Amniotic stem cell (primary cell): ENCODE measurements at regions not wholly inside any gene's neighbourhood (a gene's known extent, or its start where the extent isn't known, plus 50 kb on each side); places are given as distances from the start of the nearest gene placed in this dataset.
"Not testable (repeated sequence)": the region's sequence is repeated elsewhere in the genome, so short reads cannot be mapped to it uniquely, and the experiment has no call there.

Source experiments
- DNase-seq: peaks from one replicate; lab custom pipeline; 2025; lab: John Stamatoyannopoulos, UW

DNA sequence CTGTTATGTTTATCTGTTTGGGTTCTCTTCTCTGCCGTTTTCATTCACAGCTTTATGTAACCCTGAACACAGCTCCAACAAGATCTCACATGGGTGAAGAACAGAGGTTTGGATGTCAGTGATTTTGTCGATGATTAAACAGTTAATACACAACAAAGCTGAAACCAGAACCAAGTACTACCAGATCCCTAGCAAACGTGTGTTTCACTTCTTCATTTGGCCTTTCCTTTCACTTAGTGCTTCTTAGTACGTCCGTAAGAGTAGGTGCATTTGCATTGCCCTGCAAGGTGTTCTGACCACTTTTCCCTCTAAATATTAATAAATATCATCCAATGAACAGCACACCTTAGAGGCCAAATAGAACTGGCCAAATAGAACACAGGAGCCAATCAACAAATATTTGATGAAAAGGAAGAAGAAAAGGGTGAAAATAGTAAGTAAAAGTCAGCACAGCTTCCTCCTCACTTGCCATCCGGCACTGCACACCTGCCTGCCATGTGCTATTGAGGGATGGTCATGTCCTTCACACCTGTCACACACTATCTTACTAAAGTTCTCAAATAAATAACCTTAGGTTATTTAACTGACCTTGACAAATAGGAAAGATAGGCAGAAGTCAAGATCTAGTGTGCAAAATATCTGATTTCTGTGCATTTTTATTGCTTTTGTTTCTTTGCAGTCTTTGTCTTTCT, 252.6 kb upstream of the ANKRD30A start:
- no peak for DNase-seq

GRCh38 chr10:36840788-36841187, 284.6 kb upstream of the ANKRD30A start:
- DNase-seq: no peak

DNA sequence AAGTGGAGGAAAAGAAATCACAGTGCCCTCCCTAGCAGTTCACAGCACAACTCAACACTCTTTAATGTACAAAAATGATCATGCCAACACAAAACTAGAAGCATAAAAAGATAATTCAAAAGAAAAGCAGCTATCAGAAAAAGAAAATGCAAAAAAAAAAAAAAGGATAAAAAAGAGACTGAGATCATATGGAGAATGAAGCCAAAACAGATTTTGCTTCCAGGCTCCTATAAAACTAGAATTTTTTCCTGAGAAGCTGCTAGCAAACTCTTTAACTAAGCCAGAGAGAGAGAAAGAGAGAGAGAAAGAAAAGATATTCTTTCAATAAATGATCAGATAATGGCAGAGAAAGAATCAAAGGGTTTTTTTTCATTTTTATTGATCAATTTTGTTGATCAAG, 288.0 kb upstream of the ANKRD30A start:
- DNase-seq: no peak

DNA sequence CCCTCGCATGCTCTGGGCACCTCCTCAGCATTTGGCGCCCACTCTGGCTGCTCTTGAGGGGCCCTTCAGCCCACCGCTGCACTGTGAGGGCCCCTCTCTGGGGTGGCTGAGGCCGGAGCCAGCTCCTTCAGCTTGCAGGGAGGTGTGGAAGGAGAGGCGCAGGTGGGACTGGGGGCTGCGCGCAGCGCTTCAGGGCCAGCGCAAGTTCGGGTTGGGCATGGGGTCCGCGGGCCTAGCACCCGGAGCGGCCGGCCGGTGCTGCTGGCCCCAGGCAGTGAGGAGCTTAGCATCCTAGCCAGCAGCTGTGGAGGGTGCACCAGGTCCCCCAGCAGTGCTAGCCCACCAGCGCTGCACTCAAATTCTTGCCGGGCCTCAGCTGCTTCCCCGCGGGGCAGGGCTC, 305.6 kb upstream of the ANKRD30A start:
- DNase-seq: no peak

- DNase-seq: no peak
Observed at GRCh38 chr10:36817898-36818297, 307.5 kb upstream of the ANKRD30A start.

GRCh38 chr10:36808625-36809362, 316.6 kb upstream of the ANKRD30A start:
- DNase-seq: no peak

DNA sequence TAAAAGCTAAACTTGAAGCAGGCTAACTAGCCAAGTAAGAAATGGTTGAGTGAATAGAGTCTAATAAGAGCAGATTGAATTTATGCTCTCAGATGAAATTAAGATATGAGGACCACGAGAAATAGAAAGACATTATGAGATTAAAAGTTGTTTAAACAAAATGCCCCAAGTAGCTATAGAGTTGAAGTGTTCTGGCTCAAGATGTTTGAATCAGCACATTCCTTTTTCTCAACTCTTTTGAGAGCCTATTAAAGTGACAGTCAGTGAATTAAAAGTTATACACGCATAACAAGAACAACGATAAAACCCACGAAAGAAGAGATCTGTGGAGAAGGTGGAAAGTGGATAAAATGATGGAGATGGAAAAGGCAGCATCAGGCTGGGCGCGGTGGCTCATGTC, 322.2 kb upstream of the ANKRD30A start:
- no peak for DNase-seq

GRCh38 chr10:36802490-36803153, 322.8 kb upstream of the ANKRD30A start:
- DNase-seq: no peak

DNA sequence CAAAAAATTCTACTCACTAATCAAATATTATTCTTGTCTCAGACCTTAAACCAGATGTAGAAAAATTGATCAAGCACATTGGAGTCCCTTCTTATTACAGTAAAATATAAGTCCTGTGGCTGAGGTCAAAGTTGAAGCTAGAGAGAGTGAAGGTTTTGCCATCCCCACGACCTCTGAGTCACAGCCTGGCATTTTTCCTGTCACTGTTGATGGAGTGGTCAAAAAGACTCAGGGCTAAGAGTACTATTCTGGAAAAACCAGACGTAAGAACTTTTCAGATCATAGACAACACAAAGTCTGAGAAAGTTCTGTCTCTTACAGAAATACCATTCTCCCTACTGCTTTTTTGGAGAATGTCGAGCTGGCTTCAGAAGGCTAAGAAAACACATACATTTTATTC, 323.7 kb upstream of the ANKRD30A start:
- DNase-seq: no peak

- no peak for DNase-seq
Observed at GRCh38 chr10:36794981-36795380, 330.4 kb upstream of the ANKRD30A start.

GRCh38 chr10:36789974-36790373, 335.4 kb upstream of the ANKRD30A start:
- no peak for DNase-seq

GRCh38 chr10:36788152-36788551, 337.2 kb upstream of the ANKRD30A start:
- DNase-seq: no peak

DNA sequence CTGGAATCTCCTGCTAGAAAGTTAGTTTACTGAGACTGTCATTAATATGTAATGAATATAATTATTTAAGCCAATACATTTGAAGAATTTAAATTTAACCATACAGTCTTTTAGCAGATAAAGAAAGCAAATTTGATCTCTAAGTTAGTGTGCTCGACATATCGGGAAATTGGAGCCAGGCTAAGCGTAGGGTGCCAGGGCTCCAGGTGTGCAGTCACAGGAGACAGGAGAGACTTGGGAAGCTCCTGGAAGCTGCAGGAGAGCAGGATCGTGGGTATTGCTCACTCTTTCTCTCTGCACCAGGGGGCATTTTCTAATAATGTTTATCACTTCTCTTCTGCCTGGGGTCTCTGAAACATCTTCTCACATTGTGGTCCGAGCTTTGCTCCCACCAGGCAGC, 342.0 kb upstream of the ANKRD30A start:
- no peak for DNase-seq

- no peak for DNase-seq
Observed at GRCh38 chr10:36781570-36781969, 343.8 kb upstream of the ANKRD30A start.

DNA sequence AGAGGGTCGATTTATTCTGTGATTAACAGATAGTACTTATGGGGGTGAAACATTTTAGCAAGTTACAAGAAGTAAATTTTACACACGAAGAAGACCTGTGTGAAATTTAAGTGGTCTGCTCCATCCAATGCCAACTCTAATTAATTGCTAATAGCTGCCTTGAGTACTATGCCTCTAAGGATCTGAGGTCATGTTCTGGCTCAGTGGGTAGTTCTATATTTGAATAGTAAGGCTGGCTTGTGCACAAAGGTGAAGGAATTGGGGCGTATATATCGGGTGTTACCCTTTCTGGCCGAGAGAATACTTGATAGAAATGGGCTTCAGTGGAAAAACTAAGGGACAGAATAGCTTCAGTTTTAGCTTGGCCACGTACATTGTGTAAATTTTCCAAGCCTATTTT, 345.2 kb upstream of the ANKRD30A start:
- no peak for DNase-seq

- peak; percentile 66 for DNase-seq
Observed at GRCh38 chr10:36779238-36779846, 346.1 kb upstream of the ANKRD30A start.

DNA sequence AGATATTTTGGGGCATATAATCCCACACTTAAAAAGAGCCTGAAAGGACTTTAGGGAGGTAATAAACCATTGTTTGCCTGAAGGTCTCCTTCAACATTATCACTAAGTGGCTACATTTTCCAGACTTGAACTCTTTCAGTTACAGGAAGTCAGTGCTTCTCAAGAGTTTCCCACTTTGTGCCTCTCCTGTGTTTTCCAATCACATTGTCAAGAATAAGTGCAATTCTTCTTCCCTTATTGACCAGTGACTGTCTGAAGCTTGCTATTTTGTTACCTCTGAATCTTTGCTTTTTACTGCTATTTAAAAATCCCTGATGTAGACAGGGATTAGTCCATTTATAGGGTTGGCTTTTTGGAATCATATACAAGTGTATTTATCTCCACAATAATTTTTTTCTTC, 346.7 kb upstream of the ANKRD30A start:
- DNase-seq: no peak

- no peak for DNase-seq
Observed at GRCh38 chr10:36773652-36774051, 351.7 kb upstream of the ANKRD30A start.

GRCh38 chr10:36771725-36772124, 353.7 kb upstream of the ANKRD30A start:
- DNase-seq: no peak

- not testable (repeated sequence) for DNase-seq
Observed at GRCh38 chr10:36769741-36770140, 355.7 kb upstream of the ANKRD30A start.

DNA sequence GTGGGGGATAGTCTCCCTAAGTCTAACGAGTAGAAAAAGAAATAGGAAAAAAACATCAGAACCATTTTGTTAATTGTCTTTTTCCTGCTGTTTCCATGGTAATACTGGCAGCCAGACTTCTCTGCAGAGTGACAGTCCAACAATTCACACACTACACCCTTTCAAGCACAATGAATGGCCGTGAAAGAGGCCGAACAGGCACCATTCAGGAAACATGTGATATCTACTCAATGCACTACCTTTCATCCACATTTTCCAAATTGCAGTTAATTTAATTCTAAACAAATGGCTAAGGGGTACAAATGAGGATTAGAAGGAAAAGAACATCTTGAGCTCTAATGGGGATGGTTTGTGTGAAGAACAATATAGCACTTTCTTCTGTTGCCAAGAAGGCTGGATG, 358.5 kb upstream of the ANKRD30A start:
- DNase-seq: no peak

DNA sequence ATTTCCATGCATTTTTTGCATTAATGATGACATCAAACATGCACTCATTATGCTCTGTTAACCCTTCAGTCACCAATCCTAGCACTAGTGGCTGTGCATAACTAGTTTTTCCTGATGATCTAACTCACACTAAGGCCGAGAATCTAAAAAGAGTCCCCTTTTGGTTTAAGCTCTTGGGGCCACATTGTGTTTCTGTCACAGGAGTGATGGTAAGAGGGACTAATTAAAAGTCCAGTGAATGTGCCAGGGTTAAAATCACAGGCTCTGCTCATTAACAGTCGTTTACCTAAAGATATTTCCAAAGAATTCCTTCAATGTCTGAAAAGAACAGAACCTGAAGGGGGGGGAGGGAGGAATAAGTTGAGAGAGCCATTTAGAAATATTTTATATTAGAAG, 359.0 kb upstream of the ANKRD30A start:
- DNase-seq: no peak
